ENCODE measurements at regions not wholly inside any gene's neighbourhood (a gene's known extent, or its start where the extent isn't known, plus 50 kb on each side); places are given as distances from the start of the nearest gene placed in this dataset.
"Not testable (repeated sequence)": the region's sequence is repeated elsewhere in the genome, so short reads cannot be mapped to it uniquely, and the experiment has no call there.

- no peak for DNase-seq (ENCODE audit: low read depth in 4 of 4, low spot score in 3 of 4)
Measured at GRCh38 chr2:100699131-100699530, 120.8 kb upstream of the NPAS2 start.

GRCh38 chr2:100702438-100703109, 117.4 kb upstream of the NPAS2 start:
- DNase-seq (ENCODE audit: low read depth in 4 of 4, low spot score in 3 of 4), result no peak

- DNase-seq (ENCODE audit: low read depth in 4 of 4, low spot score in 3 of 4), result no peak
Measured at GRCh38 chr2:100703213-100703612, 116.7 kb upstream of the NPAS2 start.

GRCh38 chr2:100703739-100704138, 116.2 kb upstream of the NPAS2 start:
- no peak for DNase-seq (ENCODE audit: low read depth in 4 of 4, low spot score in 3 of 4)

GRCh38 chr2:100704156-100704555, 115.8 kb upstream of the NPAS2 start:
- DNase-seq (ENCODE audit: low read depth in 4 of 4, low spot score in 3 of 4), result no peak

GRCh38 chr2:100704711-100705110, 115.2 kb upstream of the NPAS2 start:
- DNase-seq (ENCODE audit: low read depth in 4 of 4, low spot score in 3 of 4), result no peak

GRCh38 chr2:100707016-100707947, 112.7 kb upstream of the NPAS2 start:
- DNase-seq (ENCODE audit: low read depth in 4 of 4, low spot score in 3 of 4), result no peak

GRCh38 chr2:100708333-100708732, 111.6 kb upstream of the NPAS2 start:
- DNase-seq (ENCODE audit: low read depth in 4 of 4, low spot score in 3 of 4), result no peak

- DNase-seq (ENCODE audit: low read depth in 4 of 4, low spot score in 3 of 4), result no peak
Measured at GRCh38 chr2:100713106-100713505, 106.8 kb upstream of the NPAS2 start.

GRCh38 chr2:100714396-100715010, 105.4 kb upstream of the NPAS2 start:
- not testable (repeated sequence) for DNase-seq (ENCODE audit: low read depth in 4 of 4, low spot score in 3 of 4)

- not testable (repeated sequence) for DNase-seq (ENCODE audit: low read depth in 4 of 4, low spot score in 3 of 4)
Measured at GRCh38 chr2:100715861-100716260, 104.1 kb upstream of the NPAS2 start.

GRCh38 chr2:100716581-100716980, 103.4 kb upstream of the NPAS2 start:
- DNase-seq (ENCODE audit: low read depth in 4 of 4, low spot score in 3 of 4), result no peak

GRCh38 chr2:100718065-100718629, 101.8 kb upstream of the NPAS2 start:
- DNase-seq (ENCODE audit: low read depth in 4 of 4, low spot score in 3 of 4), result no peak

GRCh38 chr2:100720445-100720844, 99.5 kb upstream of the NPAS2 start:
- DNase-seq (ENCODE audit: low read depth in 4 of 4, low spot score in 3 of 4), result no peak

GRCh38 chr2:100721693-100722092, 98.2 kb upstream of the NPAS2 start:
- DNase-seq (ENCODE audit: low read depth in 4 of 4, low spot score in 3 of 4), result no peak

GRCh38 chr2:100722125-100722524, 97.8 kb upstream of the NPAS2 start:
- DNase-seq (ENCODE audit: low read depth in 4 of 4, low spot score in 3 of 4), result no peak

- DNase-seq (ENCODE audit: low read depth in 4 of 4, low spot score in 3 of 4), result no peak
Measured at GRCh38 chr2:100726866-100727265, 93.1 kb upstream of the NPAS2 start.

- DNase-seq (ENCODE audit: low read depth in 4 of 4, low spot score in 3 of 4), result no peak
Measured at GRCh38 chr2:100730290-100730868, 89.6 kb upstream of the NPAS2 start.

- no peak for DNase-seq (ENCODE audit: low read depth in 4 of 4, low spot score in 3 of 4)
Measured at GRCh38 chr2:100731535-100731981, 88.4 kb upstream of the NPAS2 start.

GRCh38 chr2:100733391-100734187, 86.3 kb upstream of the NPAS2 start:
- DNase-seq (ENCODE audit: low read depth in 4 of 4, low spot score in 3 of 4), result peak in 1 of 4 donors; percentile 32
